CD4-positive, alpha-beta T cell (primary cell): ENCODE measurements at regions not wholly inside any gene's neighbourhood (a gene's known extent, or its start where the extent isn't known, plus 50 kb on each side); places are given as distances from the start of the nearest gene placed in this dataset.

Experiments
- ATAC-seq: fragments of 200-7000 bp; cut with Tn5 transposase; one replicate; pipeline ENCODE4 v1.10.0; 2022; ENCODE audit warnings: mild to moderate bottlenecking; ENCODE audit not compliant: poor library complexity
- CTCF ChIA-PET: fragments of 350-600 bp; sonication (Branson Sonifier 250); formaldehyde crosslinking; loops from one replicate; lab custom pipeline; 2021; ENCODE audit warnings: antibody characterized with exemption, inconsistent platforms; lab: Charles Lee
- POLR2A ChIA-PET: fragments of 350-600 bp; sonication (Branson Sonifier 250); formaldehyde crosslinking; loops from one replicate; lab custom pipeline; 2021; ENCODE audit warnings: antibody characterized with exemption, inconsistent platforms; lab: Charles Lee
- DNase-seq, 14 experiments: peaks; one replicate each; pipeline ENCODE4 v3.0.0-alpha.2; 2013 to 2020; ENCODE audit warnings: mixed read lengths in 2 of 14
- H3K27ac ChIP-seq, 2 donors: one replicate each; pipeline versions ENCODE4 v1.5.1 to v1.7.0; 2013; ENCODE audit warnings: low read length in 2 of 2, low read depth in 1 of 2, mild to moderate bottlenecking in 1 of 2
- H3K27me3 ChIP-seq, 2 experiments: 1 replicate in 1 of 2; 2 replicates in 1 of 2; pipeline versions ENCODE4 v1.6.1 to v1.7.0; 2013; ENCODE audit warnings: low read length in 2 of 2, control low read depth in 1 of 2, mild to moderate bottlenecking in 1 of 2, moderate library complexity in 1 of 2; ENCODE audit not compliant: insufficient read depth in 2 of 2, control insufficient read depth in 1 of 2
- H3K36me3 ChIP-seq: one replicate; pipeline ENCODE4 v1.6.1; 2013; ENCODE audit warnings: low read length, control low read depth; ENCODE audit not compliant: insufficient read depth
- H3K4me1 ChIP-seq: one replicate; pipeline ENCODE4 v1.6.1; 2013; ENCODE audit warnings: low read length, control low read depth; ENCODE audit not compliant: insufficient read depth
- H3K4me3 ChIP-seq: one replicate; pipeline ENCODE4 v1.5.1; 2013; ENCODE audit warnings: mild to moderate bottlenecking, low read length, moderate library complexity
- H3K9me3 ChIP-seq, 2 experiments: 1 replicate in 1 of 2; 2 replicates in 1 of 2; pipeline versions ENCODE4 v1.6.1 to v1.7.0; 2013; ENCODE audit warnings: low read length in 2 of 2, mild to moderate bottlenecking in 2 of 2, control low read depth in 1 of 2, moderate library complexity in 1 of 2; ENCODE audit not compliant: control insufficient read depth in 1 of 2, insufficient read depth in 1 of 2
- H3K27ac Mint-ChIP-seq: one replicate; pipeline ENCODE4 v1.8.0; 2020; ENCODE audit warnings: mixed read lengths
- H3K27me3 Mint-ChIP-seq: one replicate; pipeline ENCODE4 v1.8.0; 2021; ENCODE audit warnings: mixed read lengths
- H3K36me3 Mint-ChIP-seq: one replicate; pipeline ENCODE4 v1.8.0; 2021; ENCODE audit warnings: low read depth, mixed read lengths
- H3K4me1 Mint-ChIP-seq: one replicate; pipeline ENCODE4 v1.8.0; 2021; ENCODE audit warnings: low read depth, mixed read lengths
- H3K4me3 Mint-ChIP-seq: one replicate; pipeline ENCODE4 v1.8.0; 2020; ENCODE audit warnings: mild to moderate bottlenecking, mixed read lengths
- H3K9me3 Mint-ChIP-seq: one replicate; pipeline ENCODE4 v1.8.0; 2020; ENCODE audit warnings: mixed read lengths
- intact Hi-C, 2 experiments: fragments of 100-400 bp; cut with DNase I in 1 of 2; cut with micrococcal nuclease in 1 of 2; formaldehyde crosslinking; loops; one replicate each; pipeline versions ENCODE4 v1.15.1 to v1.9.0; 2023 to 2025; cut with DNase I, micrococcal nuclease
- TF ChIP-seq, protein P1 (sequence below): fragments of 200-600 bp; IDR thresholded peaks from one replicate; pipeline ENCODE4 v1.8.0; 2022; ENCODE audit warnings: antibody characterized with exemption, mild to moderate bottlenecking

DNA sequence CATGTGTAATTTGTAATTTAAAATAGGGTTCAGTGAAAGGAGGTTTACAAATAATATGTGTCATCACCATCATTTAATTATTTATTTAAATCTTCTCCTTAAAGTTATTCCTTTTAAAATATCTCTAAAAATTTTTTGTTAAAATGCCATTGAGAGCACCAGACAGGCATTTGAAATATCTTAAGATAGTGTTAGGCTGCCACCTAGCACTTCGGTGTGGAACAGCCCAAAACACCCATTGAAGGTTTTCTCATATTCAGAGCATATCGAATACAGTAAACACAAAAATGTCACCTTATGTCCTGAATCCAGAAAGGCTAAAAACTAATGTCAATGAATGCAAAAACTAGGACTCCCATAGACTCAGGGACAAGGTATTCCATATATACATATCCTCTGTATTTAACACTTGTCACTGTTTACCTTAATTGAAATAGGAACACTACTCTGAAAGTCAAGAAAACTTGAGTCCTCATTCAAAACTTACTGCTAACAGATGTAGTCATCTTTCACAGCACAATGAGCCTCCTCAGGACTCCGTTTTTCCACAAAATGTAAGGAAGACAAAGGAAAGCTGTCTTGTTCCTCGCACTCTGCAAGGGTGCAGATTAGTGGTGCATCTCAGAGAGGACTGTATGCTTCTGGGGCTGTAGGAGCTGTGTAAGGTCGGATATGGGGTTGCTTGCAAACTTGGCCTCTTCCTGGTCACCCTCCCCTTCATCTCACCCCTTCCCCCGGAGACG lies 329.5 kb downstream of the PAX3 start:
- H3K4me3 ChIP-seq: no peak overlapping the region
- no peaks in the 10 kb centered on the region for H3K9me3 ChIP-seq
- TF ChIP-seq, protein P1, sequence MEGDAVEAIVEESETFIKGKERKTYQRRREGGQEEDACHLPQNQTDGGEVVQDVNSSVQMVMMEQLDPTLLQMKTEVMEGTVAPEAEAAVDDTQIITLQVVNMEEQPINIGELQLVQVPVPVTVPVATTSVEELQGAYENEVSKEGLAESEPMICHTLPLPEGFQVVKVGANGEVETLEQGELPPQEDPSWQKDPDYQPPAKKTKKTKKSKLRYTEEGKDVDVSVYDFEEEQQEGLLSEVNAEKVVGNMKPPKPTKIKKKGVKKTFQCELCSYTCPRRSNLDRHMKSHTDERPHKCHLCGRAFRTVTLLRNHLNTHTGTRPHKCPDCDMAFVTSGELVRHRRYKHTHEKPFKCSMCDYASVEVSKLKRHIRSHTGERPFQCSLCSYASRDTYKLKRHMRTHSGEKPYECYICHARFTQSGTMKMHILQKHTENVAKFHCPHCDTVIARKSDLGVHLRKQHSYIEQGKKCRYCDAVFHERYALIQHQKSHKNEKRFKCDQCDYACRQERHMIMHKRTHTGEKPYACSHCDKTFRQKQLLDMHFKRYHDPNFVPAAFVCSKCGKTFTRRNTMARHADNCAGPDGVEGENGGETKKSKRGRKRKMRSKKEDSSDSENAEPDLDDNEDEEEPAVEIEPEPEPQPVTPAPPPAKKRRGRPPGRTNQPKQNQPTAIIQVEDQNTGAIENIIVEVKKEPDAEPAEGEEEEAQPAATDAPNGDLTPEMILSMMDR: peak; percentile 43
- H3K27me3 ChIP-seq: no peaks in the 10 kb centered on the region
- intact Hi-C loops: loop anchor here (2.0 to 5.0 kb wide), 2 partner anchors 1277 to 1280 kb away; no protein-coding TSS in a partner anchor
- no peak overlapping the region for H3K27ac Mint-ChIP-seq
- ATAC-seq (no peak), DNase-seq (peak in 3 of 14 experiments; percentile 18 to 25 (median 19))
- no peak overlapping the region for H3K27ac ChIP-seq
- CTCF ChIA-PET: no interaction called here
- H3K36me3 ChIP-seq: no peaks in the 10 kb centered on the region
- H3K36me3 Mint-ChIP-seq: no peaks in the 10 kb centered on the region
- H3K27me3 Mint-ChIP-seq: peaks cover 17% of the 10 kb centered on the region
- POLR2A ChIA-PET: no interaction called here
- no peaks in the 10 kb centered on the region for H3K4me1 Mint-ChIP-seq
- no peak overlapping the region for H3K4me3 Mint-ChIP-seq
- no peaks in the 10 kb centered on the region for H3K4me1 ChIP-seq
- no peaks in the 10 kb centered on the region for H3K9me3 Mint-ChIP-seq

DNA sequence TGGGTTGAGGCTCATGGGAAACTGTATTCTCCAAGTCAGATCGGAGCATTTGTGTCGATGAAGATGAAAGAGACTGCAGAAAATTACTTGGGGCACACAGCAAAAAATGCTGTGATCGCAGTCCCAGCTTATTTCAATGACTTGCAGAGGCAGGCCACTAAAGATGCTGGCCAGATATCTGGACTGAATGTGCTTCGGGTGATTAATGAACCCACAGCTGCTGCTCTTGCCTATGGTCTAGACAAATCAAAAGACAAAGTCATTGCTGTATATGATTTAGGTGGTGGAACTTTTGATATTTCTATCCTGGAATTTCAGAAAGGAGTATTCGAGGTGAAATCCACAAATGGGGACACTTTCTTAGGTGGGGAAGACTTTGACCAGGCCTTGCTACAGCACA lies 336.6 kb downstream of the PAX3 start:
- H3K36me3 Mint-ChIP-seq: no peaks in the 10 kb centered on the region
- no peak overlapping the region for H3K27ac Mint-ChIP-seq
- Histone ChIP-seq H3K27ac (no peak overlapping the region), H3K4me1 (no peaks in the 10 kb centered on the region), H3K4me3 (no peak overlapping the region), H3K27me3 (no peaks in the 10 kb centered on the region), H3K9me3 (peaks cover 0 to 5% of the 10 kb centered on the region in 2 experiments), H3K36me3 (no peaks in the 10 kb centered on the region)
- no peak for ATAC-seq
- ChIA-PET POLR2A (no interaction called here), CTCF (no interaction called here)
- intact Hi-C loops: no loop called here
- no peaks in the 10 kb centered on the region for H3K4me1 Mint-ChIP-seq
- H3K4me3 Mint-ChIP-seq: no peak overlapping the region
- TF ChIP-seq, protein P1: no peak
- DNase-seq: no peak
- peaks cover 3% of the 10 kb centered on the region for H3K27me3 Mint-ChIP-seq
- H3K9me3 Mint-ChIP-seq: no peaks in the 10 kb centered on the region

DNA sequence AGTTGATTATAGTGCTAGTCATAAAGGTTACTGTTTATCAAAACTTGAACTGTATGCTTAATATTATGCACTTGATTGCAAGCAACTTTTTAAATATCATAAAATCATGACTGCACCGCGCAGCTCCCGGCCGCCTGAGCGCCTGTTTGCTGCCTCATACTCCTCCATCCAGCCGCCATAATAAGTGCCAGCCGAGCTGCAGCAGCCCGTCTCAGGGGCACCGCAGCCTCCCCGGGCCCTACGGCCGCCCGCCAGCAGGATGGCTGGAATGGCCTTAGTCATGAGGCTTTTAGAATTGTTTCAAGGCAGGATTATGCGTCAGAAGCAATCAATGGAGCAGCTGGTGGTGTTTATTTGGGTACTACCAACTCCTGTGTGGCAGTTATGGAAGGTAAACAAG lies 337.2 kb downstream of the PAX3 start:
- H3K27me3 ChIP-seq: no peaks in the 10 kb centered on the region
- H3K9me3 Mint-ChIP-seq: no peaks in the 10 kb centered on the region

More for the DNA sequence above, 337.2 kb downstream of the PAX3 start:
- ATAC-seq (no peak), DNase-seq (no peak)
- intact Hi-C loops: no loop called here
- no peaks in the 10 kb centered on the region for H3K36me3 Mint-ChIP-seq
- no peak overlapping the region for H3K4me3 Mint-ChIP-seq
- ChIA-PET POLR2A (no interaction called here), CTCF (no interaction called here)
- no peaks in the 10 kb centered on the region for H3K4me1 Mint-ChIP-seq
- H3K27ac ChIP-seq: no peak overlapping the region
- H3K9me3 ChIP-seq: peaks cover 0 to 5% of the 10 kb centered on the region in 2 experiments
- TF ChIP-seq, protein P1: no peak
- H3K36me3 ChIP-seq: no peaks in the 10 kb centered on the region
- H3K27me3 Mint-ChIP-seq: peaks cover 3% of the 10 kb centered on the region
- H3K4me3 ChIP-seq: no peak overlapping the region
- H3K27ac Mint-ChIP-seq: no peak overlapping the region
- H3K4me1 ChIP-seq: no peaks in the 10 kb centered on the region
